ENCODE measurements at regions not wholly inside any gene's neighbourhood (a gene's known extent, or its start where the extent isn't known, plus 50 kb on each side); places are given as distances from the start of the nearest gene placed in this dataset.

DNA sequence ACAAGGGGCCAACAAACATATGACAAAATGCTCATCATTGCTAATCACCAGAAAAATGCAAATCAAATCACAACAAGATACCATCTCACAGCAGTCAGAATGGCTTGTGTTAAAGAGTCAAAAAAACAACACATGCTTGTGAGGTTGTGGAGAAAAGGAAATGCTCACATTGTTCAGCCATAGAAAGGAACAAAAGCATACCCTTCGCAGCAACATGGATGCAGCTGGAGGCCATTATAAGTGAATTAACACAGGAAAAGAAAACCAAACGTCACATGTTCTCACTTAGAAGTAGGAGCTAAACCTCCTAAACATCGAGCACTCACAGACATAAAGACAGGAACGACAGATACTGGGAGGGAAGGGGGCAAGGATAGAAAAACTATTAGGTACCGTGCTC lies 678.4 kb upstream of the GRM7 start:
- TF ChIP-seq RERE (CRISPR knock-in tag; IDR thresholded peaks at IDR 0.05; ENCODE audit: low read depth) (no peak), ZNF768 (CRISPR knock-in tag; IDR thresholded peaks at IDR 0.05) (no peak), TAF1 (CRISPR knock-in tag; IDR thresholded peaks at IDR 0.05) (no peak), MAZ (IDR thresholded peaks at IDR 0.05; ENCODE audit: borderline replicate concordance, low read depth, low read length) (no peak), MAZ (CRISPR knock-in tag; IDR thresholded peaks at IDR 0.05; ENCODE audit: low read depth) (no peak), SETDB1 (CRISPR knock-in tag; IDR thresholded peaks at IDR 0.05; ENCODE audit: borderline replicate concordance) (no peak), ZNF512B (CRISPR knock-in tag; IDR thresholded peaks at IDR 0.05; ENCODE audit: borderline replicate concordance) (no peak), SMARCE1 (IDR thresholded peaks at IDR 0.05; ENCODE audit: borderline replicate concordance) (no peak), ATM (IDR thresholded peaks at IDR 0.05; ENCODE audit: borderline replicate concordance) (no peak), CTCF (CRISPR knock-in tag; IDR thresholded peaks at IDR 0.05) (no peak), PHF8 (CRISPR knock-in tag; IDR thresholded peaks at IDR 0.05) (no peak), BRD4 (CRISPR knock-in tag; IDR thresholded peaks at IDR 0.05) (no peak), SRSF4 (IDR thresholded peaks at IDR 0.05; ENCODE audit: low read depth, low read length, poor library complexity, severe bottlenecking) (no peak), RAD21 (CRISPR knock-in tag; IDR thresholded peaks at IDR 0.05) (no peak)
